ENCODE measurements at regions not wholly inside any gene's neighbourhood (a gene's known extent, or its start where the extent isn't known, plus 50 kb on each side); places are given as distances from the start of the nearest gene placed in this dataset.

DNA sequence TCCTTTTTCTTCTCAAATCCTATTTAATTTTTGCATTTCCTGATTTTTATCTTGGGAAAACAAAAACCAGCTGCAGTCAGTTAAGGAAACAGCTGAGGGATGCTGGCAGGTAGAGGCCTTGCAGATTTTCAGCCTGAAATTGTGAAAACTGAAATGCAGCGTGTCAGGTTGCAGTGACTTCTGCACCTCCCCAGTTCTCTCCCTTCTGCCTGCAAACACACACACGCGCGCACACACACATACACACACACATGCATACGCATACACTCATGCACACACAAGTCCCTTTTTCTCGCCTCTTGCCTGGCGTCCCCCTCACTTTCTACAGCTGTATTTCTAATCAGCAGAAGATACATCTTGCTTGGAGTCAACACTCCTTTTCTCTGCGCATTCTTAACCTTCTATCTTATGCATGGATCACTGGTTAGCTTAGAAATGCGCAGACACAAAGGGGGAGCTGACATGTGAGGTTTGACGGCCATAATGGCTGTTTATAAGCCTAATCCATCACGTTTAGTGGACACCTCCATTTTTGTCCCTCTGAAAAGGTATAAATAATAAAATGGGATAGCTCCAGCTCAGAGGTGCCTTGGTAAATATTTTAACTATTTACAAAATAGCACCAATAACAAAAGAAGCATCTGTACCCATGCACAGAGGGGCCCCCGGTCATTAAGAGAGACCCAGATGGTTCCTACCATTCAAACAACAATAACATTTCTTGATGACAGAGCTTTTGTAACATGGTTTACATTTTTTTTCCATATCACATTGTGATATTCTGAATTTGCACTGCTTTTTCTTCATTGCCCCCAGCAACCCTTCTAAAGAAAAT lies 392.1 kb upstream of the SALL1 start:
- CTCF ChIA-PET = no interaction called here
- Histone ChIP-seq H3K9ac (replicated peaks; ENCODE audit: extremely low read depth, insufficient read depth, low read length) (no peak overlapping the region), H3K9me1 (replicated peaks; ENCODE audit: control insufficient read depth, extremely low read depth, insufficient read depth, low read length) (no peaks in the 10 kb centered on the region), H3K4me3 (replicated peaks in 1 of 3; ENCODE audit: insufficient read depth in 1 of 3, low read depth in 1 of 3, low read length in 3 of 3) (no peak overlapping the region), H4K20me1 (replicated peaks; ENCODE audit: control insufficient read depth, extremely low read depth, insufficient read depth, low read length) (no peaks in the 10 kb centered on the region), H3K4me2 (ENCODE audit: insufficient read depth, low read length) (no peak overlapping the region), H3K79me2 (ENCODE audit: control insufficient read depth, insufficient read depth, low read length) (no peaks in the 10 kb centered on the region), H3K9me3 (replicated peaks; ENCODE audit: control insufficient read depth, insufficient read depth, low read length) (no peaks in the 10 kb centered on the region), H3K27me3 (ENCODE audit: control insufficient read depth in 2 of 2, insufficient read depth in 2 of 2, low read length in 2 of 2) (no peaks in the 10 kb centered on the region), H2AFZ (ENCODE audit: low read depth, low read length) (no peak overlapping the region), H3K27ac (ENCODE audit: insufficient read depth, low read depth, low read length) (no peak overlapping the region), H3K36me3 (ENCODE audit: control insufficient read depth in 2 of 2, extremely low read depth in 1 of 2, insufficient read depth in 2 of 2, low read length in 2 of 2) (no peaks in the 10 kb centered on the region), H3K4me1 (ENCODE audit: control insufficient read depth, extremely low read depth, insufficient read depth, low read length) (peaks cover 20% of the 10 kb centered on the region)
- POLR2A ChIA-PET = no interaction called here
- TF ChIP-seq POLR2AphosphoS5 (IDR thresholded peaks at IDR 0.05; ENCODE audit: insufficient read depth, low read depth, low read length) (no peak), JUN (IDR thresholded peaks at IDR 0.05; ENCODE audit: borderline replicate concordance, insufficient read depth, insufficient read length, low read depth) (no peak)
- intact Hi-C loops (cut with micrococcal nuclease) (no loop called here), dilution Hi-C loops (cut with MboI; ENCODE audit: extremely low pct_ligation_motif_present, low sequenced_read_pairs) (no loop called here)
- no peak for DNase-seq (ENCODE audit: low read depth, low spot score)
- FAIRE-seq = no peak
- BruUV-seq (replicated peaks) = no TSS peak

DNA sequence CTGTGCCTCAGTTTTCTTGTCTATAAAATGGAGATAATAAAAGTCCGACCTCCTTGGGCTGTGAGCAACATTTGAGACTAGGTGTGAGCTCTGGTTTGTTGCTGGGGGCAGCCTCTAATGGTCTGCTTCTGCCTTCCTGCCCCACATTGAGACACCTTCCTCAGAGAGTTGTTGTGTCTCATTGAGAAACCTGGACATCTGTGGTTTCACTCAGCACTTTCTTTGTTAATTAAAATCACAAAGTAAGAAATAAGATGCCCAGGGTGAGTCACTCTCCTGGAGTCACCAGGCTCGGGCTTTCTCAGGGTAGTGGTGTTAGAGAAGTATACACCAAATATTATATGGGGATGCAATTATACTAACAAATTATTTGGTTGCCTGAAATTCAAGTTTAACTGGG lies 389.2 kb upstream of the SALL1 start:
- Histone ChIP-seq H3K9me1 (replicated peaks; ENCODE audit: control insufficient read depth, extremely low read depth, insufficient read depth, low read length) (no peaks in the 10 kb centered on the region), H4K20me1 (replicated peaks; ENCODE audit: control insufficient read depth, extremely low read depth, insufficient read depth, low read length) (no peaks in the 10 kb centered on the region), H3K27ac (ENCODE audit: insufficient read depth, low read depth, low read length) (peak overlapping the region; percentile 69), H3K27me3 (ENCODE audit: control insufficient read depth in 2 of 2, insufficient read depth in 2 of 2, low read length in 2 of 2) (no peaks in the 10 kb centered on the region), H3K36me3 (ENCODE audit: control insufficient read depth in 2 of 2, extremely low read depth in 1 of 2, insufficient read depth in 2 of 2, low read length in 2 of 2) (no peaks in the 10 kb centered on the region), H3K9ac (replicated peaks; ENCODE audit: extremely low read depth, insufficient read depth, low read length) (no peak overlapping the region), H3K4me2 (ENCODE audit: insufficient read depth, low read length) (no peak overlapping the region), H3K9me3 (replicated peaks; ENCODE audit: control insufficient read depth, insufficient read depth, low read length) (no peaks in the 10 kb centered on the region), H3K79me2 (ENCODE audit: control insufficient read depth, insufficient read depth, low read length) (no peaks in the 10 kb centered on the region), H3K4me3 (replicated peaks in 1 of 3; ENCODE audit: insufficient read depth in 1 of 3, low read depth in 1 of 3, low read length in 3 of 3) (no peak overlapping the region), H2AFZ (ENCODE audit: low read depth, low read length) (no peak overlapping the region), H3K4me1 (ENCODE audit: control insufficient read depth, extremely low read depth, insufficient read depth, low read length) (peaks cover 21% of the 10 kb centered on the region)
- TF ChIP-seq JUN (IDR thresholded peaks at IDR 0.05; ENCODE audit: borderline replicate concordance, insufficient read depth, insufficient read length, low read depth) (no peak), EZH2 (IDR thresholded peaks at IDR 0.05; ENCODE audit: borderline replicate concordance, low read depth, low read length, severe bottlenecking) (no peak), MYC (IDR thresholded peaks at IDR 0.05; ENCODE audit: low read depth, low read length) (no peak), FOS (IDR thresholded peaks at IDR 0.05; ENCODE audit: borderline replicate concordance, insufficient read depth, low read length) (peak; percentile 31), POLR2A (IDR thresholded peaks at IDR 0.05; ENCODE audit: low read depth, low read length) (no peak)
- DNase-seq (ENCODE audit: low read depth, low spot score) (no peak), FAIRE-seq (no peak)
- dilution Hi-C loops (cut with MboI; ENCODE audit: extremely low pct_ligation_motif_present, low sequenced_read_pairs) = no loop called here
- BruUV-seq (replicated peaks) = no TSS peak
- intact Hi-C loops (cut with micrococcal nuclease) = no loop called here
- ChIA-PET POLR2A (no interaction called here), CTCF (no interaction called here)

All from endothelial cell of umbilical vein (primary cell).